H9 (cell line): ENCODE measurements at regions not wholly inside any gene's neighbourhood (a gene's known extent, or its start where the extent isn't known, plus 50 kb on each side); places are given as distances from the start of the nearest gene placed in this dataset.

Source experiments
- DNase-seq: peaks from one replicate; pipeline ENCODE4 v3.0.0-alpha.2; 2017
- H2AFZ ChIP-seq: one replicate; pipeline ENCODE4 v1.6.1; 2013; ENCODE audit warnings: mild to moderate bottlenecking, low read length, control low read depth, moderate library complexity
- H2AK5ac ChIP-seq: 2 replicates; pipeline ENCODE4 v1.6.1; 2013; ENCODE audit warnings: low read length, control low read depth, mixed read lengths; ENCODE audit not compliant: insufficient read length
- H2BK120ac ChIP-seq: one replicate; pipeline ENCODE4 v1.6.1; 2013; ENCODE audit warnings: low read depth, mild to moderate bottlenecking, low read length, control low read depth, inconsistent platforms; ENCODE audit not compliant: poor library complexity, severe bottlenecking
- H2BK12ac ChIP-seq: 2 replicates; pipeline ENCODE4 v1.6.1; 2013; ENCODE audit warnings: low read length, control low read depth, mixed read lengths, low read depth; ENCODE audit not compliant: insufficient read length
- H2BK15ac ChIP-seq: 2 replicates; pipeline ENCODE4 v1.6.1; 2013; ENCODE audit warnings: low read depth, low read length, control low read depth
- H2BK20ac ChIP-seq: one replicate; pipeline ENCODE4 v1.6.1; 2013; ENCODE audit warnings: low read depth, mild to moderate bottlenecking, low read length, control low read depth, inconsistent platforms; ENCODE audit not compliant: poor library complexity, severe bottlenecking
- H2BK5ac ChIP-seq: 2 replicates; pipeline ENCODE4 v1.6.1; 2013; ENCODE audit warnings: low read length, control low read depth, mixed read lengths; ENCODE audit not compliant: insufficient read length
- H3K14ac ChIP-seq: 2 replicates; pipeline ENCODE4 v1.6.1; 2013; ENCODE audit warnings: low read length, control low read depth; ENCODE audit not compliant: insufficient read depth
- H3K18ac ChIP-seq: 2 replicates; pipeline ENCODE4 v1.6.1; 2013; ENCODE audit warnings: low read depth, mild to moderate bottlenecking, mixed read lengths, low read length, control low read depth; ENCODE audit not compliant: insufficient read length
- H3K23ac ChIP-seq: 2 replicates; pipeline ENCODE4 v1.6.1; 2013; ENCODE audit warnings: low read length, control low read depth, mixed read lengths, low read depth; ENCODE audit not compliant: insufficient read length
- H3K23me2 ChIP-seq: 2 replicates; pipeline ENCODE4 v1.6.1; 2013; ENCODE audit warnings: low read depth, mild to moderate bottlenecking, mixed read lengths, low read length, control low read depth; ENCODE audit not compliant: insufficient read length, poor library complexity, severe bottlenecking
- H3K27ac ChIP-seq: 2 replicates; pipeline ENCODE4 v1.5.1; 2013; ENCODE audit warnings: low read length, control low read depth, mixed read lengths, low read depth; ENCODE audit not compliant: insufficient read length
- H3K27me3 ChIP-seq: 2 replicates; pipeline ENCODE4 v1.6.1; 2013; ENCODE audit warnings: low read length, control low read depth, inconsistent platforms; ENCODE audit not compliant: insufficient read depth
- H3K4ac ChIP-seq: 2 replicates; pipeline ENCODE4 v1.6.1; 2013; ENCODE audit warnings: low read depth, mild to moderate bottlenecking, control low read depth, inconsistent platforms, low read length, moderate library complexity
- H3K4me1 ChIP-seq: 2 replicates; pipeline ENCODE4 v1.6.1; 2013; ENCODE audit warnings: low read length, control low read depth, inconsistent platforms; ENCODE audit not compliant: insufficient read depth
- H3K4me2 ChIP-seq: 2 replicates; pipeline ENCODE4 v1.6.1; 2013; ENCODE audit warnings: low read length, control low read depth, mixed read lengths; ENCODE audit not compliant: insufficient read length, insufficient read depth
- H3K56ac ChIP-seq: 2 replicates; pipeline ENCODE4 v1.6.1; 2013; ENCODE audit warnings: low read depth, mild to moderate bottlenecking, mixed read lengths, low read length, control low read depth; ENCODE audit not compliant: insufficient read length
- H3K79me1 ChIP-seq: 2 replicates; pipeline ENCODE4 v1.6.1; 2013; ENCODE audit warnings: low read depth, mild to moderate bottlenecking, moderate library complexity, low read length, control low read depth, inconsistent platforms; ENCODE audit not compliant: insufficient read depth, poor library complexity, severe bottlenecking
- H3K79me2 ChIP-seq: 2 replicates; pipeline ENCODE4 v1.6.1; 2013; ENCODE audit warnings: low read length, control low read depth, inconsistent platforms; ENCODE audit not compliant: insufficient read depth
- H3K9ac ChIP-seq: 2 replicates; pipeline ENCODE4 v1.6.1; 2013; ENCODE audit warnings: low read length, control low read depth, mixed read lengths; ENCODE audit not compliant: insufficient read length; ENCODE audit errors: extremely low read depth
- H3K9me3 ChIP-seq: one replicate; pipeline ENCODE4 v1.6.1; 2013; ENCODE audit warnings: low read depth, low read length, inconsistent platforms; ENCODE audit not compliant: control insufficient read depth
- H3T11ph ChIP-seq: one replicate; pipeline ENCODE4 v1.6.1; 2013; ENCODE audit warnings: mild to moderate bottlenecking, low read length, control low read depth, inconsistent platforms
- H4K20me1 ChIP-seq: one replicate; pipeline ENCODE4 v1.6.1; 2013; ENCODE audit not compliant: control insufficient read depth, insufficient read length, insufficient read depth
- H4K5ac ChIP-seq: 2 replicates; pipeline ENCODE4 v1.6.1; 2013; ENCODE audit warnings: low read depth, mild to moderate bottlenecking, mixed read lengths, low read length, control low read depth; ENCODE audit not compliant: insufficient read length
- H4K8ac ChIP-seq: replicated peaks from 2 replicates; pipeline ENCODE4 v1.6.1; 2013; ENCODE audit warnings: low read length, control low read depth, mixed read lengths, low read depth; ENCODE audit not compliant: insufficient read length
- H4K91ac ChIP-seq: 2 replicates; pipeline ENCODE4 v1.6.1; 2013; ENCODE audit warnings: low read depth, mild to moderate bottlenecking, moderate library complexity, mixed read lengths, low read length, control low read depth; ENCODE audit not compliant: insufficient read length
- H3K27ac Mint-ChIP-seq, 3 experiments: 2 replicates in 2 of 3; 3 replicates in 1 of 3; pipeline ENCODE4 v1.8.0; 2020 to 2021; ENCODE audit warnings: mixed read lengths in 3 of 3, mild to moderate bottlenecking in 1 of 3, moderate library complexity in 1 of 3
- H3K27me3 Mint-ChIP-seq: 2 replicates; pipeline ENCODE4 v1.8.0; 2021; ENCODE audit warnings: low read depth, mild to moderate bottlenecking, moderate library complexity, mixed read lengths
- H3K36me3 Mint-ChIP-seq, 3 experiments: 2 replicates in 2 of 3; 3 replicates in 1 of 3; pipeline ENCODE4 v1.8.0; 2020 to 2021; ENCODE audit warnings: low read depth in 3 of 3, mixed read lengths in 3 of 3; ENCODE audit not compliant: insufficient read depth in 1 of 3
- H3K4me1 Mint-ChIP-seq, 2 experiments: 2 replicates each; pipeline ENCODE4 v1.8.0; 2020; ENCODE audit warnings: mixed read lengths in 2 of 2
- H3K4me3 Mint-ChIP-seq, 2 experiments: 2 replicates in 1 of 2; 3 replicates in 1 of 2; pipeline ENCODE4 v1.8.0; 2020 to 2021; ENCODE audit warnings: mild to moderate bottlenecking in 2 of 2, mixed read lengths in 2 of 2, moderate library complexity in 1 of 2
- H3K9me3 Mint-ChIP-seq, 2 experiments: 2 replicates in 1 of 2; 3 replicates in 1 of 2; pipeline ENCODE4 v1.8.0; 2020; ENCODE audit warnings: mild to moderate bottlenecking in 2 of 2, mixed read lengths in 2 of 2, moderate library complexity in 1 of 2
- CTCF ChIP-seq: fragments of 200-600 bp; sonication (generic); conservative IDR thresholded peaks from 3 replicates; pipeline ENCODE4 v1.8.0; 2021; ENCODE audit warnings: antibody characterized with exemption, mild to moderate bottlenecking
- WGBS: extraction: QIAGEN DNeasy Blood & Tissue Kit; methylation state at CpG from one replicate; pipeline ENCODE4 v1.1.7; 2013; ENCODE audit warnings: missing lambda C conversion rate, low lambda C conversion rate, mixed read lengths; ENCODE audit not compliant: insufficient read length; ENCODE audit errors: extremely low coverage; 5-methylcytosine and 5-hydroxymethylcytosine counted together

GRCh38 chr1:81492628-81493027, 308.1 kb upstream of the ADGRL2 start:
- peaks cover 16 to 22% of the 10 kb centered on the region in 2 experiments for H3K4me1 Mint-ChIP-seq
- no peak for TF ChIP-seq CTCF

More at GRCh38 chr1:81492628-81493027, 308.1 kb upstream of the ADGRL2 start:
- H4K20me1 ChIP-seq: no peaks in the 10 kb centered on the region
- H2AFZ ChIP-seq: no peak overlapping the region
- no peaks in the 10 kb centered on the region for H3K79me1 ChIP-seq
- DNase-seq: no peak
- H4K5ac ChIP-seq: no peak overlapping the region
- no peaks in the 10 kb centered on the region for H3K23me2 ChIP-seq
- no peak overlapping the region for H3K4me3 Mint-ChIP-seq
- no peak overlapping the region for H3K18ac ChIP-seq
- H3K27ac Mint-ChIP-seq: no peak overlapping the region
- H4K8ac ChIP-seq: no peak overlapping the region
- no peak overlapping the region for H4K91ac ChIP-seq
- no peak overlapping the region for H2BK15ac ChIP-seq
- H3K79me2 ChIP-seq: no peaks in the 10 kb centered on the region
- H3K27me3 Mint-ChIP-seq: no peaks in the 10 kb centered on the region
- no peak overlapping the region for H3K23ac ChIP-seq
- no peak overlapping the region for H3K4ac ChIP-seq
- no peak overlapping the region for H3K9ac ChIP-seq
- H2BK20ac ChIP-seq: no peak overlapping the region
- no peak overlapping the region for H2BK5ac ChIP-seq
- peaks cover 13 to 17% of the 10 kb centered on the region in 2 experiments for H3K9me3 Mint-ChIP-seq
- no peaks in the 10 kb centered on the region for H3K9me3 ChIP-seq
- H3K36me3 Mint-ChIP-seq: peaks cover 3 to 21% (median 8%) of the 10 kb centered on the region in 3 experiments; a peak in 5 of 7 replicates
- no peaks in the 10 kb centered on the region for H3K27me3 ChIP-seq
- no CpG with 5 or more reads among the region's 1 CpG for WGBS
- no peak overlapping the region for H3T11ph ChIP-seq
- no peak overlapping the region for H3K27ac ChIP-seq
- no peak overlapping the region for H2AK5ac ChIP-seq
- no peak overlapping the region for H3K4me2 ChIP-seq
- H2BK120ac ChIP-seq: no peak overlapping the region
- H2BK12ac ChIP-seq: no peak overlapping the region
- no peak overlapping the region for H3K14ac ChIP-seq
- no peak overlapping the region for H3K56ac ChIP-seq
- H3K4me1 ChIP-seq: no peaks in the 10 kb centered on the region
